B cell (primary cell): ENCODE measurements at regions not wholly inside any gene's neighbourhood (a gene's known extent, or its start where the extent isn't known, plus 50 kb on each side); places are given as distances from the start of the nearest gene placed in this dataset.

Experiments
- ATAC-seq: fragments of 200-7000 bp; cut with Tn5 transposase; one replicate; pipeline ENCODE4 v1.10.0; 2021; ENCODE audit warnings: low read depth, mild to moderate bottlenecking, moderate number of reproducible peaks, moderate library complexity
- CTCF ChIA-PET: fragments of 350-600 bp; sonication (Branson Sonifier 250); formaldehyde crosslinking; loops from one replicate; lab custom pipeline; 2021; ENCODE audit warnings: antibody characterized with exemption, inconsistent platforms; lab: Charles Lee
- POLR2A ChIA-PET: fragments of 350-600 bp; sonication (Branson Sonifier 250); formaldehyde crosslinking; loops from one replicate; lab custom pipeline; 2021; ENCODE audit warnings: antibody characterized with exemption; lab: Charles Lee
- DNase-seq: peaks from one replicate; pipeline ENCODE4 v3.0.0; 2013
- H2AFZ ChIP-seq: 2 replicates; pipeline ENCODE4 v1.6.1; 2012; ENCODE audit warnings: mild to moderate bottlenecking, low read depth, low read length; ENCODE audit not compliant: insufficient read depth, poor library complexity, severe bottlenecking
- H3K27ac ChIP-seq, 2 donors: 1 replicate in 1 of 2; 2 replicates in 1 of 2; pipeline ENCODE4 v1.5.1; 2012 to 2013; ENCODE audit warnings: low read length in 2 of 2, mild to moderate bottlenecking in 2 of 2, moderate library complexity in 1 of 2
- H3K27me3 ChIP-seq, 4 experiments: fragments of 200-600 bp in 1 of 4; sonication (generic) in 1 of 4; replicated peaks in 1 of 4; 1 replicate in 2 of 4; 2 replicates in 2 of 4; pipeline versions ENCODE4 v1.6.1 to v1.7.0; 2013 to 2016; ENCODE audit warnings: low read length in 3 of 4, mild to moderate bottlenecking in 2 of 4, mixed read lengths in 1 of 4, moderate library complexity in 1 of 4; ENCODE audit not compliant: insufficient read depth in 4 of 4, control insufficient read depth in 3 of 4; ENCODE audit errors: control extremely low read depth in 1 of 4
- H3K36me3 ChIP-seq, 2 experiments: replicated peaks in 1 of 2; 1 replicate in 1 of 2; 2 replicates in 1 of 2; pipeline versions ENCODE4 v1.6.1 to v1.7.1; 2013; ENCODE audit warnings: low read length in 1 of 2; ENCODE audit not compliant: insufficient read depth in 2 of 2, control insufficient read depth in 1 of 2; ENCODE audit errors: control extremely low read depth in 1 of 2, extremely low read depth in 1 of 2
- H3K4me1 ChIP-seq, 2 donors: fragments of 200-600 bp in 1 of 2; sonication (generic) in 1 of 2; 1 replicate in 1 of 2; 2 replicates in 1 of 2; pipeline versions ENCODE4 v1.5.1 to v1.6.1; 2013 to 2017; ENCODE audit warnings: low read length in 2 of 2; ENCODE audit not compliant: control insufficient read depth in 2 of 2, insufficient read depth in 2 of 2
- H3K4me2 ChIP-seq: replicated peaks from 2 replicates; pipeline ENCODE3; 2012; ENCODE audit warnings: mild to moderate bottlenecking, low read depth, low read length; ENCODE audit not compliant: poor library complexity, severe bottlenecking
- H3K4me3 ChIP-seq, 5 experiments: fragments of 200-600 bp in 1 of 5; sonication (generic) in 1 of 5; 1 replicate in 3 of 5; 2 replicates in 2 of 5; pipeline versions ENCODE4 v1.5.1 to v1.7.0; 2011 to 2016; ENCODE audit warnings: low read length in 4 of 5, mild to moderate bottlenecking in 4 of 5, low read depth in 2 of 5, control low read depth in 1 of 5, moderate library complexity in 1 of 5; ENCODE audit not compliant: insufficient read depth in 1 of 5; ENCODE audit errors: control extremely low read depth in 1 of 5, extremely low read depth in 1 of 5
- H3K79me2 ChIP-seq: fragments of 200-600 bp; sonication (generic); one replicate; pipeline ENCODE4 v1.6.0; 2016; ENCODE audit warnings: low read length; ENCODE audit not compliant: control insufficient read depth, insufficient read depth
- H3K9ac ChIP-seq: fragments of 200-600 bp; sonication (generic); 2 replicates; pipeline ENCODE4 v1.6.1; 2017; ENCODE audit warnings: mild to moderate bottlenecking, low read length, moderate library complexity
- H3K9me3 ChIP-seq, 3 donors: one replicate each; pipeline versions ENCODE4 v1.6.1 to v1.7.1; 2013; ENCODE audit warnings: low read length in 2 of 3; ENCODE audit not compliant: control insufficient read depth in 2 of 3, insufficient read depth in 1 of 3; ENCODE audit errors: control extremely low read depth in 1 of 3
- H4K20me1 ChIP-seq: 2 replicates; pipeline ENCODE4 v1.6.0; 2012; ENCODE audit warnings: mild to moderate bottlenecking, low read length; ENCODE audit not compliant: insufficient read depth, control insufficient read depth, poor library complexity, severe bottlenecking
- H3K27ac Mint-ChIP-seq: one replicate; pipeline ENCODE4 v1.8.0; 2021; ENCODE audit warnings: mixed read lengths
- H3K27me3 Mint-ChIP-seq: one replicate; pipeline ENCODE4 v1.8.0; 2021; ENCODE audit warnings: mixed read lengths
- H3K4me1 Mint-ChIP-seq: one replicate; pipeline ENCODE4 v1.8.0; 2021; ENCODE audit warnings: mixed read lengths
- H3K4me3 Mint-ChIP-seq: one replicate; pipeline ENCODE4 v1.8.0; 2021; ENCODE audit warnings: mixed read lengths
- H3K9me3 Mint-ChIP-seq: one replicate; pipeline ENCODE4 v1.8.0; 2022; ENCODE audit warnings: mixed read lengths; ENCODE audit not compliant: insufficient read depth
- EZH2 ChIP-seq: IDR thresholded peaks from 2 replicates; pipeline ENCODE4 v1.6.1; 2012; ENCODE audit warnings: borderline replicate concordance, low read depth, mild to moderate bottlenecking, moderate library complexity, low read length; ENCODE audit not compliant: insufficient read depth, poor library complexity, severe bottlenecking
- WGBS: methylation state at CpG from one replicate; pipeline ENCODE4 v1.1.5; 2013; ENCODE audit warnings: missing lambda C conversion rate; ENCODE audit not compliant: insufficient coverage; 5-methylcytosine and 5-hydroxymethylcytosine counted together
- intact Hi-C: fragments of 100-400 bp; cut with micrococcal nuclease; formaldehyde crosslinking; loops from one replicate; pipeline ENCODE4 v1.10.0; 2022
- TF ChIP-seq, protein P1 (sequence below): fragments of 200-600 bp; IDR thresholded peaks from one replicate; pipeline ENCODE4 v1.8.0; 2022; ENCODE audit warnings: antibody characterized with exemption, mild to moderate bottlenecking

GRCh38 chr2:8334866-8335325 is 347.0 kb upstream of the ID2 start:
- intact Hi-C loops, result no loop called here
- no peaks in the 10 kb centered on the region for H4K20me1 ChIP-seq
- H3K4me2 ChIP-seq, result no peak overlapping the region
- no peaks in the 10 kb centered on the region for H3K79me2 ChIP-seq
- H2AFZ ChIP-seq, result no peak overlapping the region
- ChIA-PET CTCF (no interaction called here), POLR2A (no interaction called here)
- no peak overlapping the region for H3K27ac Mint-ChIP-seq
- no peak overlapping the region for H3K27ac ChIP-seq
- peaks cover 30% of the 10 kb centered on the region for H3K27me3 Mint-ChIP-seq
- no peak overlapping the region for H3K4me3 ChIP-seq
- peaks cover 0 to 7% (median 1%) of the 10 kb centered on the region in 4 experiments for H3K27me3 ChIP-seq
- H3K4me1 Mint-ChIP-seq, result no peaks in the 10 kb centered on the region
- no peak for TF ChIP-seq EZH2
- TF ChIP-seq, protein P1, sequence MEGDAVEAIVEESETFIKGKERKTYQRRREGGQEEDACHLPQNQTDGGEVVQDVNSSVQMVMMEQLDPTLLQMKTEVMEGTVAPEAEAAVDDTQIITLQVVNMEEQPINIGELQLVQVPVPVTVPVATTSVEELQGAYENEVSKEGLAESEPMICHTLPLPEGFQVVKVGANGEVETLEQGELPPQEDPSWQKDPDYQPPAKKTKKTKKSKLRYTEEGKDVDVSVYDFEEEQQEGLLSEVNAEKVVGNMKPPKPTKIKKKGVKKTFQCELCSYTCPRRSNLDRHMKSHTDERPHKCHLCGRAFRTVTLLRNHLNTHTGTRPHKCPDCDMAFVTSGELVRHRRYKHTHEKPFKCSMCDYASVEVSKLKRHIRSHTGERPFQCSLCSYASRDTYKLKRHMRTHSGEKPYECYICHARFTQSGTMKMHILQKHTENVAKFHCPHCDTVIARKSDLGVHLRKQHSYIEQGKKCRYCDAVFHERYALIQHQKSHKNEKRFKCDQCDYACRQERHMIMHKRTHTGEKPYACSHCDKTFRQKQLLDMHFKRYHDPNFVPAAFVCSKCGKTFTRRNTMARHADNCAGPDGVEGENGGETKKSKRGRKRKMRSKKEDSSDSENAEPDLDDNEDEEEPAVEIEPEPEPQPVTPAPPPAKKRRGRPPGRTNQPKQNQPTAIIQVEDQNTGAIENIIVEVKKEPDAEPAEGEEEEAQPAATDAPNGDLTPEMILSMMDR, result no peak
- ATAC-seq, result no peak
- no peak overlapping the region for H3K4me3 Mint-ChIP-seq
- WGBS, result 55% methylated on average over 12 of the region's 12 CpGs
- no peaks in the 10 kb centered on the region for H3K9me3 Mint-ChIP-seq
- no peak overlapping the region for H3K9ac ChIP-seq
- H3K36me3 ChIP-seq, result no peaks in the 10 kb centered on the region
- DNase-seq, result no peak
- H3K4me1 ChIP-seq, result no peaks in the 10 kb centered on the region
- peaks cover 0 to 7% (median 0%) of the 10 kb centered on the region in 3 donors for H3K9me3 ChIP-seq

DNA sequence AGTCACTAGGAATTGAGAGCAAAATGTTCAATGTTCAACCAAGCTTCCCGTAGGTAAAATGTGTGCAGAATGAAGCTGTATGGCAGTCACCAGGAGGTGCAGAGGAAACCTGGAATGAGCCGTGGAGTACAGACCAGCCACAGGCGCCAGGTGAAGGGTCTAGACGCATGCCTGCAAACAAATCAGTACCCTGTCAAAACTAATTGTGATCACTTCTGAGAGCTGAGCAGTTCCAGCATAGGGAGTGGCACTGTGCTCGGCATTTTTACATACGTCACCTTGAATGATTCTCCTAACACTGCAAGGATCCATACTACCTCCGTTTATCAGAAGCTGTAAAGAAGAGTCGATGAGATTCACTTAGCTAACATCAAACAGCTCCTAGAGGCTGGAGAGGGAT is 346.1 kb upstream of the ID2 start:
- CTCF ChIA-PET, result no interaction called here
- Histone ChIP-seq H4K20me1 (no peaks in the 10 kb centered on the region), H3K9ac (no peak overlapping the region), H3K27me3 (peaks cover 0 to 7% (median 1%) of the 10 kb centered on the region in 4 experiments), H3K9me3 (peaks cover 0 to 11% (median 0%) of the 10 kb centered on the region in 3 donors), H3K27ac (no peak overlapping the region), H3K4me3 (no peak overlapping the region), H3K4me2 (no peak overlapping the region), H3K79me2 (no peaks in the 10 kb centered on the region), H2AFZ (no peak overlapping the region), H3K36me3 (no peaks in the 10 kb centered on the region), H3K4me1 (no peaks in the 10 kb centered on the region)
- TF ChIP-seq, protein P1, result no peak
- TF ChIP-seq EZH2, result no peak
- ATAC-seq (no peak), DNase-seq (no peak)
- no peaks in the 10 kb centered on the region for H3K4me1 Mint-ChIP-seq
- H3K27ac Mint-ChIP-seq, result no peak overlapping the region
- POLR2A ChIA-PET, result no interaction called here
- no peak overlapping the region for H3K4me3 Mint-ChIP-seq
- H3K27me3 Mint-ChIP-seq, result peaks cover 26% of the 10 kb centered on the region
- WGBS, result over 99% methylated on average over 8 of the region's 8 CpGs
- no peaks in the 10 kb centered on the region for H3K9me3 Mint-ChIP-seq
- intact Hi-C loops, result no loop called here
